GM12864 (cell line): ENCODE measurements at regions not wholly inside any gene's neighbourhood (a gene's known extent, or its start where the extent isn't known, plus 50 kb on each side); places are given as distances from the start of the nearest gene placed in this dataset.
"Not testable (repeated sequence)": the region's sequence is repeated elsewhere in the genome, so short reads cannot be mapped to it uniquely, and the experiment has no call there.

ENCODE experiments used
- DNase-seq: peaks from one replicate; pipeline ENCODE4 v3.0.0-alpha.2; 2011; ENCODE audit warnings: low read depth
- H3K4me3 ChIP-seq: 2 replicates; pipeline ENCODE4 v1.5.1; 2011; ENCODE audit warnings: mild to moderate bottlenecking, low read depth, low read length, control low read depth
- CTCF ChIP-seq: IDR thresholded peaks from 2 replicates; pipeline ENCODE4 v1.5.1; 2011; ENCODE audit warnings: low read depth, mild to moderate bottlenecking, moderate library complexity, low read length, control low read depth, inconsistent platforms; ENCODE audit errors: missing control alignments

GRCh38 chr3:161647936-161648470 lies 151.4 kb downstream of the OTOL1 start:
- no peak for TF ChIP-seq CTCF
- DNase-seq = no peak
- no peak overlapping the region for H3K4me3 ChIP-seq

- no peak overlapping the region for H3K4me3 ChIP-seq
- DNase-seq = no peak
- TF ChIP-seq CTCF = no peak
These were observed 153.4 kb downstream of the OTOL1 start for GRCh38 chr3:161649900-161650484.

- DNase-seq = no peak
- H3K4me3 ChIP-seq = no peak overlapping the region
- no peak for TF ChIP-seq CTCF
These were observed 161.2 kb downstream of the OTOL1 start for GRCh38 chr3:161657786-161658185.

- H3K4me3 ChIP-seq = no peak overlapping the region
- no peak for TF ChIP-seq CTCF
- no peak for DNase-seq
These were observed 174.5 kb downstream of the OTOL1 start for GRCh38 chr3:161671141-161671540.

GRCh38 chr3:161672478-161672877 lies 175.9 kb downstream of the OTOL1 start:
- DNase-seq = no peak
- no peak for TF ChIP-seq CTCF
- no peak overlapping the region for H3K4me3 ChIP-seq

GRCh38 chr3:161673866-161674265 lies 177.3 kb downstream of the OTOL1 start:
- no peak overlapping the region for H3K4me3 ChIP-seq
- DNase-seq = no peak
- TF ChIP-seq CTCF = no peak

- H3K4me3 ChIP-seq = no peak overlapping the region
- TF ChIP-seq CTCF = no peak
- DNase-seq = no peak
These were observed 177.8 kb downstream of the OTOL1 start for GRCh38 chr3:161674402-161674801.

GRCh38 chr3:161681831-161682230 lies 185.2 kb downstream of the OTOL1 start:
- not testable (repeated sequence) for H3K4me3 ChIP-seq, DNase-seq
